D341Med (cell line): ENCODE measurements at regions not wholly inside any gene's neighbourhood (a gene's known extent, or its start where the extent isn't known, plus 50 kb on each side); places are given as distances from the start of the nearest gene placed in this dataset.
"Not testable (repeated sequence)": the region's sequence is repeated elsewhere in the genome, so short reads cannot be mapped to it uniquely, and the experiment has no call there.

Experiments
- DNase-seq: peaks from one replicate; pipeline ENCODE4 v3.0.0; 2012; ENCODE audit warnings: low spot score

GRCh38 chr1:73770109-73770905, 427.7 kb downstream of the LRRIQ3 start:
- DNase-seq, result no peak

- no peak for DNase-seq
Measured at GRCh38 chr1:73766786-73767348, 431.1 kb downstream of the LRRIQ3 start.

GRCh38 chr1:73765551-73766233, 432.3 kb downstream of the LRRIQ3 start:
- DNase-seq, result no peak

- DNase-seq, result no peak
Measured at GRCh38 chr1:73761559-73761958, 436.4 kb downstream of the LRRIQ3 start.

GRCh38 chr1:73759011-73759410, 439.0 kb downstream of the LRRIQ3 start:
- no peak for DNase-seq

DNA sequence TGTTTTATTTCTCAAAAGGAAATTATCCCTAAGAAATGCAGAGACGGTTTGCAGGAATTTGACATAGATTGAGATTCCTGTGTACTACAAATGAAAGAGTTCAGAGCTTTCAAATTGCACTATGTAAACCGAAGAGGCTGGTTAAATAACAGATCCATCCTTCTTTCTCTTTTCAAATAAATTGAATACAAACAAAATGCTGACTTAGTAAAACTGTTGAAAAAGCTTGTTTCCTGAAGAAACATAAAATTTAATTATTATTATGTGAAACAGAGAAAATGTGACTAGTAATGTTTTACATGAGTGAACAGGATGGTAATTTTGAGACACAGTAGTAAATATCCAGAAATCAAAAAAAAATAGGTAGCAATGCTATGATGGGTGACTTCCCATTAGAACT, 441.2 kb downstream of the LRRIQ3 start:
- DNase-seq, result no peak

- no peak for DNase-seq
Measured at GRCh38 chr1:73755649-73756048, 442.3 kb downstream of the LRRIQ3 start.

GRCh38 chr1:73749996-73750395, 448.0 kb downstream of the LRRIQ3 start:
- DNase-seq, result no peak

DNA sequence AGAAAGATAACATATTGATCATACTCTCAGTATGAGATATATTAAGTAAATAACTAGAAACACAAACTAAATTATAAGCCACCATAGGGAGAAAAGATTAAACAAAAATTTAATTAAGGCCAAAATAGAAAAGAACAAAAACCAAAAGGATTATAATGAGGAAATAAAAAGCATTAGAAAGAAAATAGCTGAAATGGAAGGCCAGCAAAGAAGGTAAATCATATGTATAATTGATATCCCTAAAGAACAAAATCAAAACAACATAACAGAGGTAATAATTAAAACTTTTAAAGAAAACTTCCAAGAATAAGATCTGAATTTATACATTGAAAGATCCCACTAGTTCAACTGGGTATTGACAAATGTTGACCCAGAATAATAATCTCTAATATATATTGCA, 453.0 kb downstream of the LRRIQ3 start:
- DNase-seq, result no peak

DNA sequence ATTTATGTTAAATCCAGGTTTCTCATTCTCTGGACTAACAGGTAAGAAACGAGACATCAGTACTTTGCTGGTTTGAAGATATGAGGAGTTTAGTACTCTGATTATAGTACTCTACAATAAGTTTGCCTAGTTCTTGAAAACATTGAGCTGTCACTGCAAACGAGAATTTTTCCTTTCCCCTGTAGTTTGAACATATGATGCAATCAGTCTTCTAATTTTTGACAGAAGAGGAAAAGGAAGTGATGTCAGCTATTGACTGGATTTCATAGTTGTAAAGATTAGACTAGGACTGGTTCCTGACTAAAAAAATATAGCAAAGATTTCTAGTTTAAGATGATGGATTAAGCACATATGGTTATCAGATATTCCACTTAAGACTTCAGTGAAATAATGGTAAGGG, 461.9 kb downstream of the LRRIQ3 start:
- no peak for DNase-seq

GRCh38 chr1:73727036-73727435, 470.9 kb downstream of the LRRIQ3 start:
- no peak for DNase-seq

DNA sequence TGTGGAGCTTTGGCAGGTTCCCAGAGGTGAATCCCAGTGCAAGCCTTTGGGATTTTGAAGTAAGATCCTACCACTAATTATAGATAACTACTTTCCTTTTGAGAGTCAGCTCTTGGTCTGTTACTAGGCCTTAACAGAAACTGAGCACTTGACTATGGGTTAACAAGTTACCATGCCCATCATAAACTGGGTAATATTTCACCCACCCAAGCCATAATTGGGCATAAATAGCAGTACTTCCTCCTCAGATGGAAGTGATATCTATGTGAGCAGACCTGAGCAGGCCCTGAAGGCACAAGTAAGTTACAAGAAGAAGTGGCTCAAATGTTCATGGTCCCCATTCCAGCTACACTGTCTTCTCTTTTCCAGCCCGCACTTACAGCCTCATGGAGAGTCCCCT, 475.9 kb downstream of the LRRIQ3 start:
- no peak for DNase-seq

DNA sequence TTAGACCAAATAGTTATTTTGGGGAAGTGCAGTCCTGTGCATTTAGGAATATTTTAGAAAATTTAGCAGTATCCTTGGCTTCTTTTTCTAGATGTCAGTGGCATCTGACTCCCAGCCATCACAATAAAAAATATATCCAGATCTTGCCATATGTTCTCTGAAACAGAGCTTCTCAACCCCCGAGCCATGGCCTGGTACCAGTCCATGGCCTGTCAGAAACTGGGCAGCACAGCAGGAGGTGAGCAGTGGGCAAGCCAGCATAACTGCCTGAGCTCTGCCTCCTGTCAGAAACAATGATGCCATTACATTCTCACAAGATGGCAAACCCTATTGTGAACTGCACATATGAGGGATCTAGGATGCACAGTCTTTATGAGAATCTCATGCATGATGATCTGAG, 480.0 kb downstream of the LRRIQ3 start:
- DNase-seq, result no peak

DNA sequence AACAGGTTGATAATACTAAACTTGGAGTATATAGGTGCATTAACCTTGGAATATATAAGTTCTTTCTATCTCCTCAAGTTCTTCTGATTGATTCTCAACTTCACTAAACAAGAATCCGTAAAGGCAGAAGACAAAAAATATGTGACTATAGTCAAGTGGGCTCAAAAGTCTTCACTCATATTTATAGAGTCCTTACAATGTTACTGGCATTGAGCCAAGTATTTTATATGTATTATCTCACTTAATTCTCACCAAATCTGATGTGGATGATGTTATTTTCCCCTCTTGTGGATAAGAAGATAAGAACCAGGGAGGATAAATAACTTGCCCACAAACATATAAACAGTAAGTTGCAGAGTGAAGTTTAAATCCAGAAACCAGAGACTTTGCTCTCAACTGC, 486.9 kb downstream of the LRRIQ3 start:
- no peak for DNase-seq

DNA sequence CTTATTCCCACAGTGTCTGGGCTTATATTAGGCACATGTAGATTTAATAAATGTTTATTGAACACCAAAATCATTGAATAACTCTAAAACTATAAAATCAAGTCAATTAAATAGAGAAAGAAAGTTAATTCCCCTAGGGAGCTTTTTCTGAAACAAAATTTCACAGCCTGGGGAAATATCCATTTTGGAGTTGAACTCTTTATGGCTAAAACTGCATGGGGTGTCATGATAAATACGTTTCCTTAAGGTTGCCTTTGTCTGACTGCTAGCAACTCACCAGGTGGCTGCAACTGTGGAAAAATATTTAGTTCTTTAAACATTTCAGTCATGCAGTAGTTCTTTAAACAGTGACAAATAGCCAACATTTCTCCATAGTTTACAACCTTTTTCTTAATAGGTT, 496.1 kb downstream of the LRRIQ3 start:
- no peak for DNase-seq

GRCh38 chr1:73676186-73676585, 521.8 kb downstream of the LRRIQ3 start:
- DNase-seq, result no peak

- DNase-seq, result peak; percentile 21
Measured at GRCh38 chr1:73674945-73675561, 522.9 kb downstream of the LRRIQ3 start.

DNA sequence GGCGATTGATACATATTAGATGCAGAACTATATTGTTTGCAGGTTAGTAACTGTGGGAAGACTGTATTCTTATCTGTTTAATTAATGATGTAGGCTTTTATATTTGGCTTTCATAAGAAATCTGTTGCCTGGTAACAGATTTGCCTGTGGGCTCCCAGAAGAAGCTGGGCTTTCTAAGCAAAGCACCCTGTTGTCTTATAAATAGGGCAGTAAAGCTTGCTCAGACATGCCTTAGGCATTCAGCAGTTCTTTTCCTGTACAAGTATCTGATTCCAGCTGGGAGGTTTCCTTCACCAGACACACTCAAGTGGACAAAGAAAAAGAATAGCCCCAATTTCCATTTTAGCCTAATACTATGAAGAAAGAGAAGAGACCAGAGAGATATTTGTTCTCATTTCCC, 524.0 kb downstream of the LRRIQ3 start:
- no peak for DNase-seq

DNA sequence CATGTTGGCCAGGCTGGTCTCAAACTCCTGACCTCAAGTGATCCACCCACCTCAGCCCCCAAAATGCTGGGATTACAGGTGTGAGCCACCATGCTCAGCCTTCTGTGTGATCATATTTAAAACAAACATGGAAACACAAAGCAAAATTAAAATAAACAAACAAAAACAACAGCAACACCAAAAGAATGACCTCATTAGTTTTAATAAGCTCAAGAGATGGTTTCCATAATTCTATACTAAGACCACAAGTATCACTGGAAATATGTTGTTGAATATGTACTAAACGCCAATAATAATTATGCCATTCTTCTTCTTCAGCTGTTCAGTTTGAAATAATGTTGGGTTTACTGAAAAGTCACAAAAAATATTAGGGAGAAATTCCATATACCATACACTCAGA, 526.4 kb downstream of the LRRIQ3 start:
- DNase-seq, result no peak

GRCh38 chr1:73667959-73668358, 530.0 kb downstream of the LRRIQ3 start:
- not testable (repeated sequence) for DNase-seq

DNA sequence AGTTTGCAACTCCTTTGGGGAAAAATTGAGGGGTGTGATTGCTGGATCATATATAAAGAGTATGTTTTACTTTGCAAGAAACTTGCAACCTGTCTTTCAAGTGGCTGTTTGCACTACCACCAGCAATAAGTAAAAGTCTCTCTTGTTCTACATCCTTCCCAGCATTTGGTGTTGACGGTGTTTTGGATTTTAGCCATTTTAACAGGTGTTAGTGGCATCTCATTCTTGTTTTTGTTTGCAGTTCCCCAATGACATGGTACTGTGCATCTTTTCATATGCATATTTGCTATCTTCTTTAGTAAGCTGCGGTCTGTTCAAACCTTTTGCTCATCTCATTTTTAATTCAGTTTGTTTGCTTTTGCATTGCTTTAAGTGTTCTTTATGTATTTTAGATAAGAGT, 535.5 kb downstream of the LRRIQ3 start:
- DNase-seq, result no peak

DNA sequence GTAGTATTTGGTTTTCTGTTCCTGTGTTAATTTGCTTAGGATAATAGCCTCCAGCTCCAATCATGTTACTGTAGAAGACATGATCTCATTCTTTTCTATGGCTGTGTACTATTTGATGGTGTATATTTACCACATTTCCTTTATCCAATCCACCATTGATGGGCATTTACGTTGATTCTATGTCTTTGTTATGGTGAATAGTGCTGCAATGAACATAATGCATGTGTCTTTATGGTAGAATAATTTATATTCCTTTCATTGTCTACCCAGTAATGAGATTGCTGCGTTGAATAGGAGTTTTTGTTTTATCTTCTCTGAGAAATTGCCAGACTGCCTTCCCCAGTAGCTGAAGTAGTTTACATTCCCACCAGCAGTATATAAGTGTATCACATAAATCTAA, 538.8 kb downstream of the LRRIQ3 start:
- DNase-seq, result no peak

GRCh38 chr1:73654714-73655113, 543.3 kb downstream of the LRRIQ3 start:
- DNase-seq, result no peak
